ENCODE measurements at regions not wholly inside any gene's neighbourhood (a gene's known extent, or its start where the extent isn't known, plus 50 kb on each side); places are given as distances from the start of the nearest gene placed in this dataset.
"Not testable (repeated sequence)": the region's sequence is repeated elsewhere in the genome, so short reads cannot be mapped to it uniquely, and the experiment has no call there.

- intact Hi-C loops (cut with DNase I) = no loop called here
- DNase-seq (no peak), ATAC-seq (peak in 1 of 2 donors; percentile 10)
These were observed 117.1 kb upstream of the TSC22D1 start for GRCh38 chr13:44693156-44693764.

DNA sequence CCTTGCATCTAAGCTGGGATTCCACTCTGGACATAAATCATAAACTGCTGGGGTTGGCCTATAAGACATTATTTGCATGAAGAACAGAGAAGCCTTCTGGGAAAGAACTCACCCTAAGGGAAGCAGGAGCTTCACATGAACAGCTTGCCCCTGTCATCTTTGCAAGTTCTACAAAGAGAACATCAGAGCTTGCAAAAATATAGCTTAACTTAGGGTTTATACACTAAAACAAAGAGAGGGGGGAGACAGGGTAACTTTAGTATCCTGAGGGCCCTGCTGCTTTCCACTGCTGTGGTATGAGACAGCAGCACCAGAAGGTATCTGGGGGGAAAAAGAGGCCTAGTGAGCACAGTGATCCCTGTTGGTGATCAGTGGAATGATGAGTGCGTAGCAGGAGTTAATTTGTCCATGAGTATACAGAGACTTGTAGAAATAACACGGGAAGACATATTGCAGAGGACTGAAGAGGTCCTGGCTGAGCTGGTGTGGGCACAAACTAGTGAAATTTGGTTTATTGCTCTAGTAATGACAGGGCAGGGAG, 116.1 kb upstream of the TSC22D1 start:
- ATAC-seq = no peak
- intact Hi-C loops (cut with DNase I) = no loop called here
- no peak for DNase-seq

- intact Hi-C loops (cut with DNase I) = no loop called here
- DNase-seq = no peak
- ATAC-seq = no peak
These were observed 114.2 kb upstream of the TSC22D1 start for GRCh38 chr13:44690376-44690775.

DNA sequence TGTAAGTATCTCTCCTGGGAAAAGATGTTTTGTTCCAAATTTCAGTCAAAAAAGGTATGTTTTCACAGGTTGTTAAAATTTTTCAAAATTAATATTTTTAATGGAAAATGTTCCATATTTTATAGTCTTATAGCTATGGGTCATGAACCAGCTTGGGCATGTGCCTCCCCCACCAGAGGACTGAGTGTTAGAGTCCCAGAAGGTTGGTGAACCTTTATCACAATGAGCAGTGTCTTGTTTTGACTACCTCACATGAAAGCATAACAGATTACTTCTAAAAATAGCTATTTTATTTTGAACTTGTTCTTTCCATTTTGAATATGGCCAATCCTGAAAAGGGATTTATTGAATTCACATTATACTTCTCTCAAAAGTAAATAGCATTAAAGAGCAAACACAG, 112.5 kb upstream of the TSC22D1 start:
- intact Hi-C loops (cut with DNase I) = no loop called here
- ATAC-seq (no peak), DNase-seq (no peak)

- ATAC-seq = no peak
- intact Hi-C loops (cut with DNase I) = no loop called here
- DNase-seq = no peak
These were observed 110.4 kb upstream of the TSC22D1 start for GRCh38 chr13:44686531-44686934.

GRCh38 chr13:44685641-44686040, 109.5 kb upstream of the TSC22D1 start:
- intact Hi-C loops (cut with DNase I) = no loop called here
- DNase-seq = no peak
- ATAC-seq = no peak

GRCh38 chr13:44682416-44682815, 106.3 kb upstream of the TSC22D1 start:
- ATAC-seq = not testable (repeated sequence)

DNA sequence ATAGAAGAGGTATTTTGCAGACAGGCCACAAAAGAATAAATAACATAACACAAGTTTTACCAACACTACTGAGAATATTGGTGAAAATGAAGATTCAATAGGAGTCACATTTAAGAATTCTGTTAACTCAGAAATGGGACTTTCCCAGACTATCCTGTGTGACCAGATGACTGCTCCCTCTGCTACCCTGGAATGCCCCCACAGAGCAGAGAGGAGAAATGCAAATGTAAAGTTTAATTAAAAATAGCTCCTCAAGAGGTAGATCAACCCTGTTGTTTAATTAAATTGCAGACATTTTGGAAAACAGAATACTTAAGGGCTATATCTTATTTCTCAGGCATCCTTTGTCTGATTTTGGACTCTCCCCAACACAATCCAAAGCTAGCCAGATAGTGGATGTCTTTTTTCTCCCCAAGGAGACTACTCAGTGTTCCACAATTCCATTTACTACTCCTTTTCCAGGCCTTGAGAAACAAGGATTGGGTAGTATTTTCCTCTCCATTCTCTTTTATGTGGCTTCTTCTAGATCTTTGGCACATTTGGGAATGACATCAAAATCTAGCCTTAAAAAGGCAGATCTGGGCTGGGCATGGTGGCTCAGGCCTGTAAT, 104.7 kb upstream of the TSC22D1 start:
- DNase-seq = no peak

More at GRCh38 chr13:44682416-44682815, 106.3 kb upstream of the TSC22D1 start:
- intact Hi-C loops (cut with DNase I); DNase-seq: not testable (repeated sequence)

GRCh38 chr13:44679597-44679996, 103.5 kb upstream of the TSC22D1 start:
- intact Hi-C loops (cut with DNase I) = no loop called here
- no peak for ATAC-seq

More for the DNA sequence above, 104.7 kb upstream of the TSC22D1 start:
- intact Hi-C loops (cut with DNase I) = no loop called here
- no peak for ATAC-seq

DNA sequence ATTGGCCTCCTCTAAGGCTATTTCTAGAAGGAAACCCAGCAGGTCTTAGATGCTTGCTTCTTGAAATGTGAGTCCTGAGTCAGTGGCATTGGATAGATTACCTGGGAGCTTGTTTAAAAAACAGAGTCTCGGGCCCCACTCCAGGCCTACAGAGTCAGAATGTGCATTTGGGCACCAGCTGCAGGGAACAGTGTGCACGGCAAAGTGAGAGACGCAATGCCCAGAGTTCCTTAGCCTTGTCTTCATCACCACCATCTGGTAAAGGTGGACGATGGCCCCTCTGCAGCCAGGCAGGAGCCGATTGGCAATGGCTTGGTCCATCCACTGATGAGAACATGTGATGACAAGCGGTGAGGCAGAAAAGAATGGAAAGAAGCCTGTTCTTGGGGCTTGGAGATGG, 102.1 kb upstream of the TSC22D1 start:
- intact Hi-C loops (cut with DNase I) = no loop called here
- DNase-seq = no peak
- no peak for ATAC-seq

More at GRCh38 chr13:44679597-44679996, 103.5 kb upstream of the TSC22D1 start:
- no peak for DNase-seq

GRCh38 chr13:44676534-44676933, 100.4 kb upstream of the TSC22D1 start:
- ATAC-seq (peak in 1 of 2 donors; percentile 34), DNase-seq (no peak)
- intact Hi-C loops (cut with DNase I) = no loop called here

DNA sequence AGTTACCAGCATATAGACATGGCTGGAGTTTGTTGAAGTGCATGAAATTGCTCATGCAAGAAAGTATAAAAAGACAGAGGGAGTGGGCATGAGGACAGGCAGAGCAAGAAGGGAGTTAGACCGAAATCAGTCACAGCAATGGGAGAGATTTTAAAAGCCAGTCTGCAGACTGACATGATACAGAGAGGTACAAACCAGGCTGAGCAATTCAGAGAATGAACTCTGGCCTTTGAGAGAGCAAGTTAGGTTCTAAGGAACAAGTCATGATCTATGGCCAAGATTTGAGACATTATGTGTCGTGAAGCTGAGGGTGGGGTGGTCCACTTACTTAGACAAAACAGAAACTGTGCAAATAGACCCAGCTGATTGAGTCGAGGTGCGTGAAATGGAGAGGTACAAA, 93.4 kb upstream of the TSC22D1 start:
- intact Hi-C loops (cut with DNase I) = no loop called here
- DNase-seq = no peak
- no peak for ATAC-seq

- DNase-seq = no peak
- intact Hi-C loops (cut with DNase I) = no loop called here
- no peak for ATAC-seq
These were observed 92.6 kb upstream of the TSC22D1 start for GRCh38 chr13:44668688-44669087.

GRCh38 chr13:44667943-44668342, 91.8 kb upstream of the TSC22D1 start:
- no peak for DNase-seq
- intact Hi-C loops (cut with DNase I) = no loop called here
- no peak for ATAC-seq

DNA sequence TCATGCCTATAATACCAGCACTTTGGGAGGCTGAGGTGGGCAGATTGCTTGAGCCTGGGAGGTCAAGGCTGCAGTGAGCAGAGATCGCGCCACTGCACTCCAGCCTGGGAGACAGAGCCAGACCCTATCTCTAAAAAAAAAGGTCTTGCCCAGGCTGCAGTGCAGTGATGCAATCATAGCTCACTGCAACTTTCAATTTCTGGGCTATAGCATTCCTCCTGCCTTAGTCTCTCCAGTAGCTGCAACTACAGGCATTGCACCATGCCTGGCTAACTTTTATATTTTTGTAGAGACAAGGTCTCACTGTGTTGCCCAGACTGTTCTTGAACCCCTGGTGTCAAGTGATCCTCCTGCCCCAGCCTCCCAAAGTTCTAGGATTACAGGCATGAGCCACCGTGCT, 90.4 kb upstream of the TSC22D1 start:
- intact Hi-C loops (cut with DNase I); ATAC-seq; DNase-seq: not testable (repeated sequence)

GRCh38 chr13:44664308-44664707, 88.2 kb upstream of the TSC22D1 start:
- ATAC-seq = no peak
- intact Hi-C loops (cut with DNase I) = no loop called here

DNA sequence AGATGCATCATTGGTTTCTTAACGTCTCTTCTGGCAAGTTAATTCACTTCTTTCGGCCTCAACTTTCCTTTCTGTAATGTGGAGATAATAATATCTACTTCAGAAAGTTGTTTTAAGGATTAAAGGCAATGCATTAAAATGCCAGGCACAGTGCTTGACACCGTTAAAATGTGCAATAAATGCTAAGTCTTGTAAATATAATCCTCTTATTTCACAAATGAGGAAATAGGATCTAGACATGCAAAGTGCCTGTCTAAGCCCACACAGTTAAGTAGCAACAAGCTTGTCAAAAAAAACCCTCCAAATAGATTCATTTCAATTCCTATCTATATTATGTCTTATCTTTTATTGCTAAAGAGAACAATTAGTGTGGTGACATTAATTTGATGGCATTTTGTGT, 86.4 kb upstream of the TSC22D1 start:
- ATAC-seq = no peak
- no peak for DNase-seq
- intact Hi-C loops (cut with DNase I) = no loop called here

More at GRCh38 chr13:44664308-44664707, 88.2 kb upstream of the TSC22D1 start:
- no peak for DNase-seq

DNA sequence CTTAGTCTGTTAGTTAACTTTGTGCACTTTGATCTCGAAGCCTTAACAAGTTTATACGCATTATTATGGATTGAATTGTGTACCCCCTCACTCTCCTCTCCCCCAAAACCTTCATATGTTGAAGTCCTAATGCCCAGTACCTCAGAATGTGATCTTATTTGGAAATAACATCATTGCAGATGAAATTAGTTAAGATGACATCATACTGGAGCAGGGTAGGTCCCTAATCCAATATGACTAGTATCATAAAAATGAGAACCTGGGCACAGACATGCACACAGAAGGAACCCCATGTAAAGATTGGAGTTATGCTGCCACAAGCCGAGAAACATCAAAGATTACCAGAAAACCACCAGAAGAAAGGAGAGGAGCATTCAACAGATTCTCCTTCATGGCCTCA, 85.8 kb upstream of the TSC22D1 start:
- DNase-seq = no peak
- ATAC-seq = no peak
- intact Hi-C loops (cut with DNase I) = no loop called here

GRCh38 chr13:44660050-44660449, 83.9 kb upstream of the TSC22D1 start:
- intact Hi-C loops (cut with DNase I) = no loop called here
- DNase-seq (no peak), ATAC-seq (peak in 1 of 2 donors; percentile 21)

GRCh38 chr13:44652962-44653660, 77.0 kb upstream of the TSC22D1 start:
- ATAC-seq = no peak
- intact Hi-C loops (cut with DNase I) = no loop called here
- DNase-seq = no peak
